Pancreas (tissue), 10 donors: ENCODE measurements at regions not wholly inside any gene's neighbourhood (a gene's known extent, or its start where the extent isn't known, plus 50 kb on each side); places are given as distances from the start of the nearest gene placed in this dataset.
"Not testable (repeated sequence)": the region's sequence is repeated elsewhere in the genome, so short reads cannot be mapped to it uniquely, and the experiment has no call there.

Experiments
- ATAC-seq, 4 donors: fragments of 200-7000 bp; cut with Tn5 transposase; one replicate each; pipeline versions ENCODE4 v1.8.0 to v1.9.1; 2020; ENCODE audit warnings: mild to moderate bottlenecking in 4 of 4, moderate library complexity in 4 of 4
- DNase-seq, 6 donors: peaks; one replicate each; pipeline ENCODE4 v3.0.0-alpha.2; 2020
- FAIRE-seq: peaks from 2 replicates; lab custom pipeline; 2012; peaks lifted over from hg19 to GRCh38; lab: Jason Lieb, UNC
- H3K27ac ChIP-seq, 4 donors: fragments of 200-600 bp; sonication (generic); 1 replicate in 3 of 4; 2 replicates in 1 of 4; pipeline versions ENCODE4 v1.5.0 to v1.8.0; 2020
- H3K27me3 ChIP-seq, 4 donors: fragments of 200-600 bp; one replicate each; pipeline ENCODE4 v1.8.0; 2021
- H3K36me3 ChIP-seq, 3 donors: fragments of 200-600 bp; sonication (generic) in 1 of 3; one replicate each; pipeline versions ENCODE4 v1.5.0 to v1.8.0; 2020 to 2021
- H3K4me1 ChIP-seq, 3 donors: fragments of 200-600 bp; one replicate each; pipeline ENCODE4 v1.8.0; 2021
- H3K4me3 ChIP-seq, 4 donors: fragments of 200-600 bp; sonication (generic) in 2 of 4; one replicate each; pipeline versions ENCODE4 v1.5.0 to v1.8.0; 2020 to 2021
- H3K9me3 ChIP-seq, 4 donors: fragments of 200-600 bp; one replicate each; pipeline ENCODE4 v1.8.0; 2021
- CTCF ChIP-seq, 4 donors: fragments of 200-600 bp; sonication (generic) in 3 of 4; IDR thresholded peaks; one replicate each; pipeline versions ENCODE4 v1.5.0 to v1.8.0; 2021; ENCODE audit warnings: antibody characterized with exemption in 4 of 4
- WGBS, 2 donors: extraction: QIAGEN DNeasy Blood & Tissue Kit; methylation state at CpG; one replicate each; pipeline ENCODE4 v1.1.7; 2013; 5-methylcytosine and 5-hydroxymethylcytosine counted together
- intact Hi-C, 3 donors: fragments of 100-400 bp; cut with DNase I; formaldehyde crosslinking; loops; one replicate each; pipeline versions ENCODE4 v1.11.1 to v1.14.2; 2022
- donor health status: healthy with polysubstance abuse.
- donor health status: DM: no; HTN: no; CAD: no; lungs with moderate emphysema.
- donor health status: DM: no; HTN: no; CAD: no.
- donor health status: control.
- donor health status: control.
- donor health status: Bipolar disorder and iron deficiency.
- donor health status: DM: yes; HTN: yes; CAD: no.
- donor health status: DM: no; HTN: no; CAD: no.
- donor health status: DM: no; HTN: no; CAD: no.
- donor health status: DM: yes; HTN: yes; CAD: no.

GRCh38 chr1:121538943-121539575 is 354.3 kb downstream of the SRGAP2C start:
- Histone ChIP-seq H3K4me3 (no peak overlapping the region), H3K27me3 (no peaks in the 10 kb centered on the region), H3K36me3 (no peaks in the 10 kb centered on the region), H3K9me3 (no peaks in the 10 kb centered on the region), H3K27ac (no peak overlapping the region), H3K4me1 (peaks cover 0 to 5% (median 0%) of the 10 kb centered on the region in 3 donors)
- no peak for TF ChIP-seq CTCF (IDR thresholded peaks at IDR 0.05)
- ATAC-seq (peak in 2 of 4 donors; percentile 20 to 44), DNase-seq (no peak), FAIRE-seq (no peak)
- intact Hi-C loops = no loop called here
- 18 to 24% methylated on average over 2 of the region's 2 CpGs for WGBS, 2 donors

GRCh38 chr1:121543988-121544387 is 359.2 kb downstream of the SRGAP2C start:
- FAIRE-seq, intact Hi-C loops, H3K9me3 ChIP-seq, H3K4me3 ChIP-seq, H3K4me1 ChIP-seq, ATAC-seq, DNase-seq, H3K36me3 ChIP-seq, H3K27ac ChIP-seq, H3K27me3 ChIP-seq: not testable (repeated sequence)
- 66 to 79% methylated on average over 4 of the region's 4 CpGs for WGBS, 2 donors

- WGBS, 2 donors = 89 to 90% methylated on average over 2 of the region's 2 CpGs
- TF ChIP-seq CTCF (IDR thresholded peaks at IDR 0.05) = no peak
- FAIRE-seq (no peak), DNase-seq (no peak), ATAC-seq (no peak)
- no peaks in the 10 kb centered on the region for H3K4me1 ChIP-seq
- intact Hi-C loops = no loop called here
- H3K27me3 ChIP-seq = no peaks in the 10 kb centered on the region
- H3K27ac ChIP-seq = no peak overlapping the region
- H3K36me3 ChIP-seq = no peaks in the 10 kb centered on the region
- no peaks in the 10 kb centered on the region for H3K9me3 ChIP-seq
- H3K4me3 ChIP-seq = no peak overlapping the region
Measured at GRCh38 chr1:121544500-121544899, 359.7 kb downstream of the SRGAP2C start.

- FAIRE-seq, H3K27me3 ChIP-seq, intact Hi-C loops, H3K36me3 ChIP-seq, H3K9me3 ChIP-seq, DNase-seq, H3K4me3 ChIP-seq, H3K4me1 ChIP-seq, ATAC-seq, H3K27ac ChIP-seq: not testable (repeated sequence)
- 75 to 90% methylated on average over 1 to 3 of the region's 3 CpGs for WGBS, 2 donors
Measured at GRCh38 chr1:121545899-121546298, 361.1 kb downstream of the SRGAP2C start.

- H3K27ac ChIP-seq = no peak overlapping the region
- DNase-seq (no peak), FAIRE-seq (no peak), ATAC-seq (peak in 1 of 4 donors; percentile 38)
- H3K4me1 ChIP-seq = no peaks in the 10 kb centered on the region
- intact Hi-C loops = no loop called here
- no peaks in the 10 kb centered on the region for H3K27me3 ChIP-seq
- no peaks in the 10 kb centered on the region for H3K9me3 ChIP-seq
- WGBS, 2 donors = 82 to 84% methylated on average over 3 of the region's 3 CpGs
- no peak overlapping the region for H3K4me3 ChIP-seq
- no peak for TF ChIP-seq CTCF (IDR thresholded peaks at IDR 0.05)
- H3K36me3 ChIP-seq = no peaks in the 10 kb centered on the region
Measured at GRCh38 chr1:121546830-121547591, 362.2 kb downstream of the SRGAP2C start.

- H3K9me3 ChIP-seq, H3K4me3 ChIP-seq, FAIRE-seq, H3K4me1 ChIP-seq, DNase-seq, H3K36me3 ChIP-seq, ATAC-seq, intact Hi-C loops, H3K27me3 ChIP-seq, H3K27ac ChIP-seq: not testable (repeated sequence)
- WGBS, 2 donors = 92 to 96% methylated on average over 2 of the region's 2 CpGs
Measured at GRCh38 chr1:121547726-121548125, 363.0 kb downstream of the SRGAP2C start.

- H3K27me3 ChIP-seq, DNase-seq, H3K4me1 ChIP-seq, FAIRE-seq, H3K36me3 ChIP-seq, intact Hi-C loops, H3K9me3 ChIP-seq, H3K27ac ChIP-seq, ATAC-seq, H3K4me3 ChIP-seq: not testable (repeated sequence)
- WGBS, 2 donors = 82 to 92% methylated on average over 3 of the region's 3 CpGs
Measured at GRCh38 chr1:121550817-121551216, 366.0 kb downstream of the SRGAP2C start.

GRCh38 chr1:121551491-121551890 is 366.7 kb downstream of the SRGAP2C start:
- not testable (repeated sequence) for ATAC-seq, FAIRE-seq, DNase-seq

GRCh38 chr1:121556560-121556959 is 371.8 kb downstream of the SRGAP2C start:
- H3K27me3 ChIP-seq, H3K4me3 ChIP-seq, FAIRE-seq, intact Hi-C loops, H3K4me1 ChIP-seq, H3K27ac ChIP-seq, ATAC-seq, DNase-seq, H3K9me3 ChIP-seq, H3K36me3 ChIP-seq: not testable (repeated sequence)
- 88 to 91% methylated on average over 1 of the region's 1 CpG for WGBS, 2 donors

More at GRCh38 chr1:121551491-121551890, 366.7 kb downstream of the SRGAP2C start:
- WGBS, 2 donors = 79 to 90% methylated on average over 2 of the region's 2 CpGs
- intact Hi-C loops, H3K4me3 ChIP-seq, H3K27ac ChIP-seq, H3K27me3 ChIP-seq, H3K36me3 ChIP-seq, H3K9me3 ChIP-seq, H3K4me1 ChIP-seq: not testable (repeated sequence)
